AML-193 (cell line): ENCODE measurements at regions not wholly inside any gene's neighbourhood (a gene's known extent, or its start where the extent isn't known, plus 50 kb on each side); places are given as distances from the start of the nearest gene placed in this dataset.

Experiments used
- DNase-seq, 2 experiments: peaks; one replicate each; lab custom pipeline; 2025; lab: John Stamatoyannopoulos, UW

- DNase-seq = no peak
Observed at GRCh38 chr17:6940186-6940649, 55.6 kb upstream of the ALOX12 start.

DNA sequence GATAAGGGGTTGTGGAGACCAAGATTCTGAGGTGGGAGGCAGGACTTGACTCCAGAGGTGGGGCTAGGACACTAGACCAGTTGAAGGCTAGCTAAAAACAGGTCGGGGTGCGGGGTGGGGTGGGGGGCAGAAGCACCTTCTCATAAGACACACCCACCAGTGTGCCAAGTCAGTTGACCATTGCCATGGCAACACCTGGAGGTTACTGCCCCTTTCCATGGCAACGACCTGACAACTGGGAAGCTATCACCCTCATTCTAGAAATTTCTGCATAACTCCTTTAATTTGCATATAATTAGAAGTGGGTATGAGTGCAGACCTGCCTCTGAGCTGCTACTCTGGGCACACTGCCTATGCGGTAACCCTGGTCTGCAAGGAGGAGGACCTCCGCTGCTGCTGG is 53.9 kb upstream of the ALOX12 start:
- no peak for DNase-seq

- DNase-seq = no peak
Observed at GRCh38 chr17:6943406-6943805, 52.4 kb upstream of the ALOX12 start.
